ENCODE measurements at regions not wholly inside any gene's neighbourhood (a gene's known extent, or its start where the extent isn't known, plus 50 kb on each side); places are given as distances from the start of the nearest gene placed in this dataset.
"Not testable (repeated sequence)": the region's sequence is repeated elsewhere in the genome, so short reads cannot be mapped to it uniquely, and the experiment has no call there.

- DNase-seq = no peak
Observed at GRCh38 chr5:17690473-17690872, 56.2 kb downstream of the TAF11L14 start.

DNA sequence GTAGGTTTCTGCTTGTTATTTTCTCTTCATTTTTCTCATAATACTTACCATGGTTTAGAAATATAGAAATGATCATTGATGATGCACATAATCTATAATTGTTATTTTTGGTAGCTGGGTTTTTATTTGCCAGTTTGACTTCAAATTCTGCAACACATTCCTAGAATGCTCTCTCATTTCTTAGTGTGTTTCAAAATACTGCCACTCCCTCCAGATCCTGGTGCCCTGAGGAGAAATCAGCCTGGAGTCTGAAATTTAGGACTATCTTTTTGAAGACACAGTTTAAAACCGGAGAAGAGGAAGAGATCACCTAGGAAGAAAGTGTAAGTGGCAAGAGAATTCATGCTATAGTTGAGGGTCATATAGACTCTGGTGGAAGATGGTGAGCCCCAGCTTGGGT is 57.5 kb downstream of the TAF11L14 start:
- DNase-seq = no peak

GRCh38 chr5:17694371-17694770 is 60.1 kb downstream of the TAF11L14 start:
- DNase-seq = no peak

GRCh38 chr5:17694914-17695313 is 60.7 kb downstream of the TAF11L14 start:
- DNase-seq = no peak

DNA sequence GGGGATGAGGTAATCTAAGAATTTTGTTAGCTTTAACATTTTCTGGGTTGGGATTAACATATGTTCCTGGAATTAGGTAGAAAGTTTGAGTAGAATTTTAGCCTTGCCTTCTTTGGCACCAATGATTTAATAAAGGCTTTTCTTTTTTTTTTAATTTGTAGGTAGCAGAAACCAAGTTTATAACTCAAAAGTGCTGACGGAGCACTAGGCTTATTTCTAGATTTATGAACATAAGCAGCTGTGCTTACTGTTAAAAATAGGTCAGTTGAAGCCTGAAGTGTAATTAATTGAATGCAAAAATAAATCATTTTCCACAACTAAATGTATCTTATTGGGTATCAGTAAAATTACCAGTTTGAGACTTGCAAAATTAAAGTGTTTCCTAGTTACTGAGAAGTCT is 62.4 kb downstream of the TAF11L14 start:
- no peak for DNase-seq

GRCh38 chr5:17697671-17698070 is 63.4 kb downstream of the TAF11L14 start:
- DNase-seq = no peak

DNA sequence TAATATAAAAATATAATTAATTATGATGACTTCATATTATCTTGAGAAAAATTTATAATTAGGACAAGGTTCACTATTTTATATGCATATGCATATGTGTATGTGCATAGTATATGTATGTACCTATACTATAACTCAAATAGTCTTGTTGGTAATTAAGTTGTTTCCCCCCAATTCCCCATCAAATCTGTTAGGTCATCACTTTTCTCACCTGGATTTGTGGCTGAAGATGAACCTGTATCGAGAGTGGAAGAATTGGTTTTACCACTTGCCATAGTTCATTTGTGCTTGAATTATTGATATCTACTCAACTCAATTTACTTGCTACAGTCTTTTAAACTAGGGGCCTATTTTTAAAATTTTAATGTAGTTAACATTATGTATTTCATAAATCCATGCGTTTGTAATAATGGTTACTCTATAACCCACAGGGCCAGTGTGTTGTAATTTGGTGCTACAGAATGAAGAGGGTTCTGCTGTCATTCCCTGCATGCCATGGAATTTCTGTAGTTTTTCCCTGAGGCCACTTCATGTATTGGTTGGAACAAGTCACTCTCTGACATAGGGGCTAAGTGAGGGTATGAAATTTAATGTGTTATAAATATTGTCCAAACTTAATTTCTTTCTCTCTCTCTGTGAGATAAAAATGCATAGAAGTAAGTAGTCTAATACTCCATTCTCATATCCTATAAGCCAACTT is 74.9 kb downstream of the TAF11L14 start:
- no peak for DNase-seq

- no peak for DNase-seq
Observed at GRCh38 chr5:17713301-17713700, 79.0 kb downstream of the TAF11L14 start.

- no peak for DNase-seq
Observed at GRCh38 chr5:17714186-17714585, 79.9 kb downstream of the TAF11L14 start.

- no peak for DNase-seq
Observed at GRCh38 chr5:17719592-17719991, 85.3 kb downstream of the TAF11L14 start.

GRCh38 chr5:17720071-17720470 is 85.8 kb downstream of the TAF11L14 start:
- DNase-seq = no peak

GRCh38 chr5:17723876-17724275 is 89.6 kb downstream of the TAF11L14 start:
- DNase-seq = no peak

GRCh38 chr5:17727098-17727497 is 92.8 kb downstream of the TAF11L14 start:
- DNase-seq = peak; percentile 8

DNA sequence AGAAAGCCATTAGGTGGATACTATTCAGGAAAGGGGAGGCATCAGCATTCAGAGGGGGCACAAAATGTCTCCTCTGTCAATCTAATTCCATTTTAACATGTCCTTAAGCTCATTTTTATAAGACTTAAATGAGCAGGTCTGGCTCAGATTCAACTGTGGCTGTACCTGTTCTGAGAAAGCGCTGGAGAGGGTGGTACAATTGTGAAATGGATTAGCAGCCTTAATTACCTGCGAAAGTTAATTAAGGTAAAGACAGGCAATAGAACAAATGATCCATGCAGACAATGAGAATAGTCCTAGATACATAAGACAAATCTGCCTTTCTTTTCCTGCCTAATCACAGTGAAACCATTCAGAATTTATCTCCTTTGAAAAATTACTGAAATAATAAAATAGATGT is 96.2 kb downstream of the TAF11L14 start:
- no peak for DNase-seq

GRCh38 chr5:17732351-17732923 is 98.2 kb downstream of the TAF11L14 start:
- no peak for DNase-seq

GRCh38 chr5:17734011-17734410 is 99.8 kb downstream of the TAF11L14 start:
- no peak for DNase-seq

DNA sequence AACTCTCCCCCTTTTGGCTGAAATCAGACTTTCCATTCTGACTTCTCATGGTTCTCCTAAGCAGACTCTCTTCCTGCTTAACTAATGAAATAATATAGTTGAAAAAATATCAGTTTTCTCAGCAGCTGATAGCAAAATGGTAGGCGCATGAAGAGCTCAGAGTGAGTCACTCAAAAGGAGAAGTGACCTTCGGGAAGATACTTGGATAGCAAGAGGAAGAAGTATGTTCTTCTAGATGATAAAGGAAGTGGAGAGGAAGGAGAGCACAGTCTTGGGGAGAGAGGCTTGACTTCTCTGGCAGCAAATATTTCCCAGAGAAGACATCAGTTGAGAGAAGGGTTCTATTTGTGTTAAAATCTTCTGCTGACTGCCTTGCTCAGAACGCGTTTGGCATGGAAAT is 101.5 kb downstream of the TAF11L14 start:
- no peak for DNase-seq

DNA sequence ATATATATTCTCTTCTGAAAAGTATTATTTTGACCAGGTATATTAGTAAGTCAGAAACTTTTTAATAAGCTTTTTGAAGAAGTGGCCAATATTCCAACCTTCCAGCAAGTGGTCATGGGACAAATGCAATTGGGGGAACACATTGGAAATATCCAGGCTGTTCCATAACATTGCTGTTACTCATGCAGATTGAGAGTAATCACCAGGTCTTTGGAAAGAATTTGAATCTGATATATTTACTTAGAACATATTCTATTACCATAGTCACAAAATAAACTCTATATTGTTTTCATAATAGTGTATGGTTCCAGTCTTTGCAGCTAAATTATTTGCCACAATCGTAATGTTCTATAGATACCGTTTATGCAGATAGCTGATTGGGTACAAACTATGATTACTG is 102.8 kb downstream of the TAF11L14 start:
- DNase-seq = no peak

GRCh38 chr5:17738446-17738845 is 104.2 kb downstream of the TAF11L14 start:
- DNase-seq = no peak

- DNase-seq = no peak
Observed at GRCh38 chr5:17743580-17744435, 109.5 kb downstream of the TAF11L14 start.

DNA sequence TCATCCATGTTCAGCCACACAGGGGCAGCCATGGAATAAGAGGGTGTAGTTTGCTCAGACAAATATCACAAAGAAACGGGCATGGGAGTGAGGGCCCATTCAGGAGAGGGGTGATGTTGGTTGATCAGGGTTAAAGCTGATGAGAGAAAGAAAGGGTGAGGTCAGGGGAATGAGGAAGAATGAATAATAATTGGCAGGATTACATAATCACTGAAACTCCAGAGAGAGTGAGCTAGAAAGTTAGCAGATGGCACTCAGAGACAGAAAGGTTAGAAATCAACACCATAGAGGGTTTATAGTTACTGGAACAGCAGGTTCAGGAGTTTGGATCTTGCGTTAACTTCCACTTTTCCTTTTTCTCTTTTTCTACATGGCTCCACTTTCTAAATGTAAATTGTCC is 113.9 kb downstream of the TAF11L14 start:
- DNase-seq = no peak

DNA sequence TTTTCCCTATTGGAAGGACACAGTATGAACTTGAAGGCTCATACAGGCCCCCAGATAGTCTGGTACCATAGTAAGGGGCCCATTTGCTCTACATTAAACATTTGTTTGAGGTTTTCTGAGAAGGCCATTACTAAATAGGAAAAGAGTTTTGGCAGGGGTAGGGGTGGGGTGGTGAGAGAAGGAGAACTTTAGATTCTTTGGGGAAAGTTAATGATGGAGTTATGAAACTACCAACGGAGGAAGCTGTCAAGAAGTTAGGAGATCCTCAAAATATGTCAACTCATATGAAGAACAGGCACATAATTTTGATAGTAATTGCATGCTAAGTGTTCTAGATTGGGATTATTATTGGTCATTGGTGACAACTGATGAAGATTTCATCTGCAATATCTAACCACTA is 114.7 kb downstream of the TAF11L14 start:
- DNase-seq = no peak

- not testable (repeated sequence) for DNase-seq
Observed at GRCh38 chr5:17755406-17755805, 121.1 kb downstream of the TAF11L14 start.

GRCh38 chr5:17761326-17761725 is 127.1 kb downstream of the TAF11L14 start:
- DNase-seq = peak; percentile 32

All from NCI-H1436 treated with DMSO at 0.1 percent for 48 hours (cell line).